Thyroid gland (tissue), 4 donors: ENCODE measurements at regions not wholly inside any gene's neighbourhood (a gene's known extent, or its start where the extent isn't known, plus 50 kb on each side); places are given as distances from the start of the nearest gene placed in this dataset.

Experiments
- DNase-seq, 2 donors: peaks; one replicate each; pipeline ENCODE4 v3.0.0-alpha.2; 2019
- H3K27ac ChIP-seq, 3 donors: fragments of 200-600 bp; sonication (generic); 1 replicate in 2 of 3; 2 replicates in 1 of 3; pipeline ENCODE4 v1.5.1; 2016 to 2019; ENCODE audit warnings: mild to moderate bottlenecking in 1 of 3, moderate library complexity in 1 of 3
- H3K27me3 ChIP-seq: fragments of 200-600 bp; sonication (generic); one replicate; pipeline ENCODE4 v1.5.1; 2019
- H3K36me3 ChIP-seq, 2 donors: fragments of 200-600 bp; sonication (generic); one replicate each; pipeline ENCODE4 v1.5.1; 2016 to 2019
- H3K4me1 ChIP-seq, 2 donors: fragments of 200-600 bp; sonication (generic); one replicate each; pipeline ENCODE4 v1.5.1; 2017 to 2019
- H3K4me3 ChIP-seq, 3 donors: fragments of 200-600 bp; sonication (generic); replicated peaks in 1 of 3; 1 replicate in 2 of 3; 2 replicates in 1 of 3; pipeline ENCODE4 v1.5.1; 2016; ENCODE audit warnings: mild to moderate bottlenecking in 1 of 3
- H3K9me3 ChIP-seq: fragments of 200-600 bp; sonication (generic); one replicate; pipeline ENCODE4 v1.5.1; 2017
- POLR2A ChIP-seq, 2 donors: fragments of 450-650 bp; IDR thresholded peaks; one replicate each; pipeline ENCODE4 v1.6.1; 2017; ENCODE audit warnings: antibody characterized with exemption in 2 of 2, mild to moderate bottlenecking in 2 of 2, moderate library complexity in 1 of 2
- WGBS, 2 donors: methylation state at CpG; one replicate each; pipeline ENCODE4 v1.1.5; 2017; 5-methylcytosine and 5-hydroxymethylcytosine counted together
- intact Hi-C: fragments of 100-400 bp; cut with DNase I; formaldehyde crosslinking; loops from one replicate; pipeline ENCODE4 v1.15.1; 2023
- TF ChIP-seq, protein P1 (sequence below), 6 experiments: fragments of 200-600 bp in 3 of 6; fragments of 450-650 bp in 3 of 6; sonication (generic) in 3 of 6; IDR thresholded peaks; one replicate each; pipeline ENCODE4 v1.5.1; 2016 to 2019; ENCODE audit warnings: antibody characterized with exemption in 6 of 6, mild to moderate bottlenecking in 2 of 6, inconsistent platforms in 1 of 6, moderate library complexity in 1 of 6

DNA sequence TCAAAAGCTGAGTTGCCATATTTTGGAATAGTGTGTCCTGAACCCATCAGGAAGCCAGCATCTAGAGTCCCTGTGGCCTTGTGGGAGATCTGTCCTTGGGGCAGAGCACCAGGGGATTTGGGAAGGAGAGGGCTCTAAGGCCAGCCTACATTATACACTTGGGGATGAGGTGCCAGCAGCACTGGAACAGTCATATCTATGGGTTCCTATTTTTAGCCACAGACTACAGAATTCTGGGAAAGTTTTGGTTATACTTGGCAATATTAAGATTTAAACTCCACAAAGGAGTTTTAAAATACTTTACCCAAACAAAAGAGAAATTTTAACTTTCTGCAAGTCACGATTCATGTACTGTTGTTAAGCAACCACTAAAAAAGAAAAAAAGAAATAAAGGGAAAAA lies 405.7 kb upstream of the MMADHC start:
- H3K27me3 ChIP-seq: no peaks in the 10 kb centered on the region
- no peak overlapping the region for H3K27ac ChIP-seq
- no peaks in the 10 kb centered on the region for H3K36me3 ChIP-seq
- no peak overlapping the region for H3K4me3 ChIP-seq
- intact Hi-C loops: no loop called here
- 75 to 87% methylated on average over 1 of the region's 1 CpG for WGBS, 2 donors
- H3K9me3 ChIP-seq: no peaks in the 10 kb centered on the region
- DNase-seq: no peak
- no peak for TF ChIP-seq POLR2A (IDR thresholded peaks at IDR 0.05)
- peaks cover 21 to 23% of the 10 kb centered on the region in 2 donors for H3K4me1 ChIP-seq

DNA sequence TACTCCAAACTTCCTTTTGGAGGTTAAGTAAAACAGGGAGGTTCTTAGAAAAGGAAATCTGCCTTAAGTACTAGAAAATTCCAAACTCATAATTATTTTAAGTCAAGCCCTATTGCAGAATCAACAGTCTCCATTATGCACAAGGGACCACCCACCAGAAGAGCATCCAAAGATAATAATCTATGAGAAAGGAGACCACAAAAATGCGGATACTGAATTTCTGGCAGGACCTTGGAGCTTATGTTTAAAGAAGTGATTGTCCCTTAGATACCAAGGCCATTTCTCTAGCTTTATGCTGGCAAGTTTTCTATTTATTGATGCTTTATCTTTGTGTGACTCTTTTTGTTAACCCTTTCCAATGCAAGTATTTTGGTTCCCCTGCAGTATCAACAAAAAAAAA lies 404.0 kb upstream of the MMADHC start:
- DNase-seq: no peak
- Histone ChIP-seq H3K4me1 (peaks cover 21 to 23% of the 10 kb centered on the region in 2 donors), H3K27ac (no peak overlapping the region), H3K9me3 (no peaks in the 10 kb centered on the region), H3K36me3 (no peaks in the 10 kb centered on the region), H3K4me3 (no peak overlapping the region), H3K27me3 (no peaks in the 10 kb centered on the region)
- intact Hi-C loops: no loop called here
- TF ChIP-seq, protein P1, sequence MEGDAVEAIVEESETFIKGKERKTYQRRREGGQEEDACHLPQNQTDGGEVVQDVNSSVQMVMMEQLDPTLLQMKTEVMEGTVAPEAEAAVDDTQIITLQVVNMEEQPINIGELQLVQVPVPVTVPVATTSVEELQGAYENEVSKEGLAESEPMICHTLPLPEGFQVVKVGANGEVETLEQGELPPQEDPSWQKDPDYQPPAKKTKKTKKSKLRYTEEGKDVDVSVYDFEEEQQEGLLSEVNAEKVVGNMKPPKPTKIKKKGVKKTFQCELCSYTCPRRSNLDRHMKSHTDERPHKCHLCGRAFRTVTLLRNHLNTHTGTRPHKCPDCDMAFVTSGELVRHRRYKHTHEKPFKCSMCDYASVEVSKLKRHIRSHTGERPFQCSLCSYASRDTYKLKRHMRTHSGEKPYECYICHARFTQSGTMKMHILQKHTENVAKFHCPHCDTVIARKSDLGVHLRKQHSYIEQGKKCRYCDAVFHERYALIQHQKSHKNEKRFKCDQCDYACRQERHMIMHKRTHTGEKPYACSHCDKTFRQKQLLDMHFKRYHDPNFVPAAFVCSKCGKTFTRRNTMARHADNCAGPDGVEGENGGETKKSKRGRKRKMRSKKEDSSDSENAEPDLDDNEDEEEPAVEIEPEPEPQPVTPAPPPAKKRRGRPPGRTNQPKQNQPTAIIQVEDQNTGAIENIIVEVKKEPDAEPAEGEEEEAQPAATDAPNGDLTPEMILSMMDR (IDR thresholded peaks at IDR 0.05): no peak
- no peak for TF ChIP-seq POLR2A (IDR thresholded peaks at IDR 0.05)
- 84 to 90% methylated on average over 1 of the region's 1 CpG for WGBS, 2 donors

DNA sequence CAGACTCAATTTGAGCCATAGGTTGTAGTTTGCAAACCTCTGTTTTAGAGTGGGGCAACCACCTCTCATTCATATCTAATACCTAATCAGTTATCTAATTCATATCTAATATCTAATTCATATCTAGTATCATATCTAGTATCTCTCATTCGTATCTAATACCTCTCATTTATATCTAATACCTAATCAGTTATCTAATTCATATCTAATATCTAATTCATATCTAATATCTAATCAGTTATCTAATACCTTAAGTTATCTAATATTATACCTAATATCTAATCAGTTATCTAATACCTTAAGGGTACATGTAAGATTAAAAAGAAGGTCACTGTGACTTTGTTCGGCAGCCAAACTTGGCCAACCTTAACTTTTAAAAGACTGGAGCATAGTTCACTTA lies 403.4 kb upstream of the MMADHC start:
- TF ChIP-seq POLR2A (IDR thresholded peaks at IDR 0.05): no peak
- TF ChIP-seq, protein P1 (IDR thresholded peaks at IDR 0.05): no peak
- no peak for DNase-seq
- 75 to 99% methylated on average over 2 of the region's 2 CpGs for WGBS, 2 donors
- peaks cover 21 to 23% of the 10 kb centered on the region in 2 donors for H3K4me1 ChIP-seq
- H3K9me3 ChIP-seq: no peaks in the 10 kb centered on the region
- H3K27me3 ChIP-seq: no peaks in the 10 kb centered on the region
- intact Hi-C loops: no loop called here
- no peak overlapping the region for H3K27ac ChIP-seq
- H3K36me3 ChIP-seq: no peaks in the 10 kb centered on the region
- H3K4me3 ChIP-seq: no peak overlapping the region

DNA sequence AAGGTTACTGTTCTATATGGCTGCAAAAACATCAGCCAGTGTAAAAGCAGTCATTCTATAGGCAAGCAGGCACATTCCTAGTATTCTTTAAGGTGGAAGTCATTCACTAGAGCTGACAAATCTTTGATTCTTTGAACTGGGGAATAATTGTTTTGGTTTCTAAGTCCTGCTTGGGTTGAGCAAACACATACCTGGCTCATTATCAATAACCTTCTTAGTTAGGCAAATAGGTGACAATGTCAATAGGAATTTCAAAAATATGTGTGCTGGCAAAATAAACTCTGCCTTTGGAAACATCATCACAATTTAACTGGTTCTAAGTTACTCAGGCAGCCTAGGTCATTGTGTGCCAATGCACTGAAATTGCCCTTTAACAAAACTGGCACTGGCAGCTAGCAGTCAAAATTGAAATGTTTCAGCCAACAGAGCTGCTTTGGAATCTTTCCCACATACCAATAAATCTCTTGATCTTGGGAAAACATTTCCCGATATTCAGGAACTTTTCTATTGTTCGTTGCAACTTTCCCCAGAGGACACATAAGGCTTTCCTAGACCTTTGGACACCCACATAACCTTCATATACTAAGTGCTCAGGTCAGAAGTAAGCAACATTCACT lies 402.0 kb upstream of the MMADHC start:
- H3K27ac ChIP-seq: no peak overlapping the region
- H3K4me1 ChIP-seq: peaks cover 21 to 23% of the 10 kb centered on the region in 2 donors
- 17 to 22% methylated on average over 2 of the region's 2 CpGs for WGBS, 2 donors
- H3K36me3 ChIP-seq: no peaks in the 10 kb centered on the region
- intact Hi-C loops: no loop called here
- no peak for TF ChIP-seq POLR2A (IDR thresholded peaks at IDR 0.05)
- TF ChIP-seq, protein P1 (IDR thresholded peaks at IDR 0.05): no peak
- no peaks in the 10 kb centered on the region for H3K9me3 ChIP-seq
- H3K27me3 ChIP-seq: no peaks in the 10 kb centered on the region
- H3K4me3 ChIP-seq: no peak overlapping the region
- peak; percentile 4 to 17 for DNase-seq

DNA sequence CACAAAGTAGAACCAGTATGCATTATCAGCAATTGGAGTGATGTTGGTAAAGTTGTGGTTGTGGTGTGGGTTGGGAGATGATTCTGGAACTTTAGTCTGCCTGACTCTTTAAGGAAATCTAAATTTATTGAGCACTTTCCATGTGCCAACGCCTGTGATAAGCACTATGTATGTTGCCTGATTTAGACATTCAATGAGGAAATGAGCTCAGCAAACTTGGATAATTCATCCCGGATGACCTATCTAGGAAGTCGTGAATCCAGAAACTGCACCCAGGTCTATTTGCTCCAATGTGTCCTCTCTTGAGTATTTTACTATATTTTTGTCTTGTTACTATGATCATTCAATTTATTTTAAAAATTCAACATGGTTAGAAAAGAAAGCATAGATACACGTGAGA lies 400.8 kb upstream of the MMADHC start:
- no peaks in the 10 kb centered on the region for H3K9me3 ChIP-seq
- H3K27me3 ChIP-seq: no peaks in the 10 kb centered on the region
- intact Hi-C loops: no loop called here
- TF ChIP-seq, protein P1 (IDR thresholded peaks at IDR 0.05): no peak
- TF ChIP-seq POLR2A (IDR thresholded peaks at IDR 0.05): no peak
- H3K27ac ChIP-seq: no peak overlapping the region
- no peak for DNase-seq
- no peak overlapping the region for H3K4me3 ChIP-seq
- no peaks in the 10 kb centered on the region for H3K36me3 ChIP-seq
- H3K4me1 ChIP-seq: peaks cover 21 to 23% of the 10 kb centered on the region in 2 donors
- 80 to 81% methylated on average over 4 of the region's 4 CpGs for WGBS, 2 donors
